Prostate gland (tissue), 2 donors: ENCODE measurements at regions not wholly inside any gene's neighbourhood (a gene's known extent, or its start where the extent isn't known, plus 50 kb on each side); places are given as distances from the start of the nearest gene placed in this dataset.

Experiments
- CTCF ChIP-seq, 4 experiments: fragments of 200-600 bp in 2 of 4; fragments of 450-650 bp in 2 of 4; sonication (generic) in 2 of 4; IDR thresholded peaks; 1 replicate in 3 of 4; 2 replicates in 1 of 4; pipeline ENCODE4 v1.5.1; 2016 to 2019; ENCODE audit warnings: antibody characterized with exemption in 4 of 4, mild to moderate bottlenecking in 2 of 4, moderate library complexity in 2 of 4
- POLR2A ChIP-seq: fragments of 450-650 bp; IDR thresholded peaks from one replicate; pipeline ENCODE4 v1.6.1; 2016; ENCODE audit warnings: antibody characterized with exemption, mild to moderate bottlenecking
- POLR2AphosphoS5 ChIP-seq: sonication (generic); formaldehyde crosslinking; IDR thresholded peaks from one replicate; pipeline ENCODE4 v1.6.1; 2017; ENCODE audit warnings: antibody characterized with exemption

- TF ChIP-seq POLR2A: no peak
- no peak for TF ChIP-seq CTCF (IDR thresholded peaks at IDR 0.05)
- no peak for TF ChIP-seq POLR2AphosphoS5
Measured at GRCh38 chr9:135415586-135415985, 64.0 kb upstream of the PPP1R26 start.
